GM19397 (cell line): ENCODE measurements at regions not wholly inside any gene's neighbourhood (a gene's known extent, or its start where the extent isn't known, plus 50 kb on each side); places are given as distances from the start of the nearest gene placed in this dataset.

Experiments
- ATAC-seq: cut with Tn5 transposase; IDR thresholded peaks from one replicate; pipeline ENCODE4 v1.9.1; 2021; ENCODE audit warnings: mild to moderate bottlenecking, moderate library complexity; ENCODE audit not compliant: unreplicated experiment

- no peak for ATAC-seq
Measured at GRCh38 chr13:90084684-90085290, 1262.7 kb upstream of the MIR17HG start.

GRCh38 chr13:90089051-90089450 lies 1258.4 kb upstream of the MIR17HG start:
- ATAC-seq: no peak

DNA sequence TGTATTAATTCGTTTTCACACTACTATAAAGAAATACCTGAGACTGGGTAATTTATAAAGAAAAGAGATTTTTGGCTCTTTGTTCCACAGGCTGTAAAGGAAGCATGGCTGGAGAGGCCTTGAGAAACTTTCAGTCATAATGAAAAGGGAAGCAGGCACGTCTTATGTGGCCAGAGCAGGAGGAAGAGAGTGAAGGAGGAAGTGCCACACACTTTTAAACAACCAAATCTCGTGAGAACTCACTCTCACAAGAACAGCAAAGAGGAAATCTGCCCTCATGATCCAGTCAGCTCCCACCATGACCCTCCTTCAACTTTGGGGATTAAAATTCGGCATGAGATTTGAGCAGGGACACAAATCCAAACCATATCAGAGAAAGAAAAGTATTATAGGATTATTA lies 1255.9 kb upstream of the MIR17HG start:
- ATAC-seq: no peak

DNA sequence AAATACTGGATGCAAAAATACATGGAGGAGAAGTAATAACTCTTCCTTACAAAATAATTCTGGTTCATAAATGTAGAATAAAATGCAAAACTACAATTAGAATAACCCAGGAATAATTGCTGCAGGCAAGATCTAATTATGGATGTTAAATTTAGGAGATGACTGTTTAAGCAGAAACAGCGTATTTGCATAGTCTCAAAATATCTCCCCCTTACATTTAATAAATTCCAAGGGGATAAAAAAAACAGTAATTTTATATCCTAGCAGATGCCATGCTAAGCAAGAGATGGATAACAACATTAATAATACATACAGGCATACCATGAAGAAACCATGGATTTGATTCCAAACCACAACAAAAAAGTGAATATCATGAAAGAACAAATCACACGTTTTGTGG lies 1253.1 kb upstream of the MIR17HG start:
- ATAC-seq: no peak

DNA sequence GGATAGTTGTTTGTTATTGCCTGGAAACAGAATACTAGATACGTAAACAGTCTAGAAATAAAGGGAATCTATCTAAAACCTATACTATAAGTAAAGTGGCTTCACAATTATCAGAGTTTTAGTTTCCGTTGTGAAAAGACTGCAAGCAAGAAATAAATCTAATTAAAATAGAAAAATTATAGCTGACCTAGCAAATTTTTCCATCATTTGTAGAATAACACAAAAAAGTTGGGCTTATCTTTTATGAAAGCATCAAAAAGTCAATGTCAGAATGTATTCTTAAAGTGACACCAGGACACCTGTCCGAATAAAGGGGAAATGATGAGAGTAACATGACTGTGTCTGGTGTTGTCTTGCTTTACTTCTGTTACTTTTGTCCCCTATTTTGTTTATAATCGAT lies 1248.9 kb upstream of the MIR17HG start:
- ATAC-seq: no peak

DNA sequence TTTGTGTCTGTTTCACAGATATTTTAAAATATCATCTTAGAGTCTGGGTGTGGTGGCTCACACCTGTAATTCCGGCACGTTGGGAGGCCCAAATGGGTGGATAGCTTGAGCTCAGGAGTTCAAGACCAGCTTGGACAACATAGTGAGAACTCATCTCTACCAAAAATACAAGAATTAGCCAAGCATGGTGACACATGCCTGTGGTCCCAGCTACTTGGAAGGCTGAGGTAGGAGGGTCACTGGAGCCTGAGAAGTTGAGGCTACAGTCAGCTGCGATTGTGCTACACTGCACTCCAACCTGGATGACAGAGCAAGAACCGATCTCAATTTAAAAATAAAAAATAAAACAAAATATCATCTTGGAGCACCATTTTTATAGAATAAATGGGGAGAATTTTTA lies 1247.6 kb upstream of the MIR17HG start:
- ATAC-seq: no peak

DNA sequence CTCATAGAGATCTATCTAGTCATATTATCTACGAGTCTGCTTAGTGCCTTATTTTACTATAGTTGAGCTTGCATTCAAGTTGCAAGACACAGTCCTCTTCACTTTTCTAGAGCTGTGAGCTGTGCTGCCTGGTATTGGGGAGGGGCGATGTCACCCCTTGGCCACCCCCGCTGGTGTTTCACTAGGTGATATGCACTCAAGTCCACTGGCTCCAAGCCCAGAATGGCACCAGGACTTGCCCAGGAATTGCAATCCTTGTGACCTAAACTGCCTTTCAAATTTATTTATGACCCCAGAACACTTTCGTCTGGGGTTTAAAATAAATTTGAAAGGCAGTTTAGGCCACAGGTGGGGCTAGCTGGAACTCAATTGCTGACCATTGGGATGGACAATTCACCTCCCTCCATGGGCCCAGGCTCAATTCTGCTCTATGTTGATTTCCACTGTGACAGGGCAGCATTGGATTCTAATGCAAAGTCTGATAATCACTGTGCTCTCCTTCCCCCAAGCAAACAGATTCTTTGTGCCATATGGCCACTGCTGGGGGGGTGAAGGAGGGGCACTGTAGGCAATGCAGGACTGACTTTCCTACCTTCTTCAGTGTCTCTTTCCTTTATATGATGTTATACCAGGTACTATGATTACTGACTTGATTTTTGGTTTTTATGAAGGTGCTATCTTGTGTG lies 1244.2 kb upstream of the MIR17HG start:
- no peak for ATAC-seq

- no peak for ATAC-seq
Measured at GRCh38 chr13:90104764-90105163, 1242.7 kb upstream of the MIR17HG start.

- no peak for ATAC-seq
Measured at GRCh38 chr13:90105276-90105675, 1242.2 kb upstream of the MIR17HG start.

- ATAC-seq: no peak
Measured at GRCh38 chr13:90105849-90106496, 1241.5 kb upstream of the MIR17HG start.

- ATAC-seq: no peak
Measured at GRCh38 chr13:90107661-90108060, 1239.8 kb upstream of the MIR17HG start.

DNA sequence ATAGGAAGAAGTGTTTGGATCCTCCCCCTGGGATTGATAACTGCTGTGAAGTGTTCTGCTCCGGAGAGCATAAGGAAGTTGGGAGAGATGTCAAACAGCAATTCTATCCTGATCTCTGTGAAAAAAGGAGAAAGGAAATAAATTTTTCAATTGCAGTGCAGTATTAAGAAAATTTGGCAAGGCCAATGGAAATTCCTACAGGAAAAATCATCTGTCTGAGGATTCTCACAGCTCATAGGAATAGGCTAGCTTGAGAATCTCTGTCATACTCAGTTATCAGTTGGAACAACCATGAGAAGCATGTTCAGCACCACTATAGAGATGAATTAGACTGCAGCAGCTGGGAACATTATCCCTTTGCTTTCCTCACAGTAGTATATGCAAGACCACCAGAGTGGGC lies 1238.9 kb upstream of the MIR17HG start:
- no peak for ATAC-seq

- ATAC-seq: no peak
Measured at GRCh38 chr13:90116121-90116520, 1231.4 kb upstream of the MIR17HG start.

DNA sequence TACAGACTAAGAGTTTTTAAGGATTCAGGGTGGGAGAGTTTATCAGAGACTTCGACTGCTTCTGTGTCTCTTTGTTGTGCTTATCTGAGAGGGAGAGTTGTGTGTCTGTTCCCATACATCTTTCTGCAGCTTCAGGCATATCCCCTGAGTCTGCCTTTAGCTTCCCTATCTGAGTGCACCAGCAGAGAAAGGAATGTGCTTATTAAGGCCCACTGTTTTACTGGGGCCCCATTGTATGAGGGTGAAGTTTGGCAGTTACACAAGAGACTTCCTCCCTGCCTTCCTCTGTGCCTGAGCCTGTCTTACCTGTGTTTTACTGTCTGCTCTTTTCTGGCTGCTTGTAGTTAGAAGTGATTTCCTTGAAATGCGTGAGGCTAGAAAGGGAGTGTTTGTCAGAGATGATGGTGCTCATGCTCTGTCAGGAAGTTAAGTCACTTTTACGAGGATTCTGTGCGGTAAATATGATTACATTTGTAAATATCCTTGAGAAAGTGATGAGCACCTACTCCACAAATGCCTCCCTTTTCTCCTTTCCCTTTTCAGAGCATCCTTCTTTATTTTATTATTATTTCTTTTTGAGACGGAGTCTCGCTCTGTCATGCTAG lies 1228.9 kb upstream of the MIR17HG start:
- no peak for ATAC-seq

DNA sequence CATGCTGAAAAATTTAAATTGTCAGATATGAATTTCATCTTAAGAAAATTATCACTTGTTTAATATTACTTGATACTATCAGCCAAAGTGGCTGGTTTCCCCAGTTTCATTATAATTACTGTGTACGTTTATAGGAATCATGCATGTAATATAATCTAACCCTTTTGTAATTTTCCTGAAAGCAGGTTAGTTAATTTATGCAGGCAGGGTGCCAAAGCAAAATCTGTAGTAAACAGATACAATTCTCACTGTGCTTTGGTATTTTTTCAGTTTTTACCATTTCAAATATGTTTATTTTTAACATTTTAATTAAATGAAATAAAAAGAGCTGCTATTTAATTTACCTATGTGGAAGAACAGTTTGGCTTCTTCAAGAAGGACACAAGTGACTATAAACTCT lies 1227.5 kb upstream of the MIR17HG start:
- no peak for ATAC-seq

DNA sequence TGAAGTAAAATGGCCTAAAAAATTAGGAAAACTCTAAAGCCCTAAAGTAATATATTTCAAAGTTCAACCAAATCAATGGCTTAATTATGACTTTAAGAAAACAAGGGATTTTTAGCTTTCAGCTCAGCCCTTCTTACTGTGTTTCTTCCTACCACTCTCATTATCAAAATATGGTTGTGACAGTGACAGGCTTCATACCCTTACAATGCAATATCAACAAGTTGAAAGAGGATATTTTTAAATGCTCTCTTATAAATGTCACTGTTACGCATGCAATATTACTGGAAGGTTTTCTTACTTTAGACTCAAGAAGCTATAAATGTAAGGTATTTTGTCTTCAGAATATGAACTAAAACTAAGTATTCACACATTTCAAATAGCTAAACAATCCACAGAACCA lies 1225.7 kb upstream of the MIR17HG start:
- ATAC-seq: no peak

DNA sequence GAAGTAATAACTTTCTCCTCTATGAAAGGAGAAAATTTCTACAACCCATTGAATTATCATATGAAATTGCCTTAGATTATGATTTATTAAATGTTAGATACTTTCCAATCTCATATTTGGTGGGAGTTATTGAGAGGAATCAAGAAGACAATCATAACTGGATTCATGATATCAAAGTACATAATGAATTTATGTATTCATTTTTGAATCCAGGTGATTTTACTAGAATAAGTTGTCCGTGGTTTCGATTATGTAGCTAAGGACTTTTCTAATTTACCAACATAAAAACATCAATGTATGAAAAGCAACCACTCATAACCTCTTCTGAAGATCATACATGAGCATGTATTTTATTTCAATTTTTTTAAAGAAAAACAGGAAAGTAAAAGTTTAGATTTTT lies 1225.0 kb upstream of the MIR17HG start:
- ATAC-seq: no peak

GRCh38 chr13:90135558-90135957 lies 1211.9 kb upstream of the MIR17HG start:
- no peak for ATAC-seq

GRCh38 chr13:90142251-90142650 lies 1205.2 kb upstream of the MIR17HG start:
- ATAC-seq: no peak

- no peak for ATAC-seq
Measured at GRCh38 chr13:90154311-90154960, 1193.1 kb upstream of the MIR17HG start.

- ATAC-seq: no peak
Measured at GRCh38 chr13:90156390-90156789, 1191.1 kb upstream of the MIR17HG start.

DNA sequence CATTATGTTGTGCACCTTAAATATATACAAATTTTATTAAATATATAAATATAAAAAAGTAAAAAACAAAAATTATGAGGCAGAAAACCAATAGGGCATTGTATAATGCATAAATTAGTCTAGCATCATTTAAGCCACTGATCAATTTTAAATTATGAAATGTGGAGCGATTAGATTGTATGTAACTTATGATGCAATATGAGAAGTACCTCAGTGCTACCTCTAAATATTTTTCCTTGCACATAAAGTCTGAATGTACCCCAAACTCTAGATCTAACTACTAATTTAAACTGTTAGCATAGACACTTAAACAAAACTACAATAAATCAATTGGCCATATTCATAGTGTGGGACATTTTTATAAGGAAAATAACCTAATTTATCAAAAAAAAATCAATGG lies 1178.5 kb upstream of the MIR17HG start:
- no peak for ATAC-seq
